Neural cell (in vitro differentiated cells): ENCODE measurements at regions not wholly inside any gene's neighbourhood (a gene's known extent, or its start where the extent isn't known, plus 50 kb on each side); places are given as distances from the start of the nearest gene placed in this dataset.

Experiments used
- H2AFZ ChIP-seq: fragments of 200-600, 300-800 bp; sonication (generic), shearing (Covaris generic); 2 replicates; pipeline ENCODE4 v1.6.0; 2014; ENCODE audit warnings: low read depth, mild to moderate bottlenecking, antibody characterized with exemption, low read length, moderate library complexity
- H3F3A ChIP-seq: fragments of 200-600 bp; shearing (Covaris generic); 2 replicates; pipeline ENCODE4 v1.6.1; 2016; ENCODE audit warnings: mild to moderate bottlenecking, moderate library complexity, mixed read lengths, antibody characterized with exemption, low read length; ENCODE audit not compliant: insufficient read depth, poor library complexity, severe bottlenecking
- H3K27ac ChIP-seq: fragments of 200-600, 300-800 bp; sonication (generic), shearing (Covaris generic); 2 replicates; pipeline ENCODE4 v1.5.1; 2014; ENCODE audit warnings: mild to moderate bottlenecking, low read length, moderate library complexity
- H3K27me3 ChIP-seq: fragments of 300-800, 200-600 bp; sonication (generic), shearing (Covaris generic); 2 replicates; pipeline ENCODE4 v1.6.0; 2014; ENCODE audit warnings: mild to moderate bottlenecking, low read depth, low read length, moderate library complexity; ENCODE audit not compliant: insufficient read depth
- H3K36me3 ChIP-seq: fragments of 300-800, 200-600 bp; sonication (generic), shearing (Covaris generic); 2 replicates; pipeline ENCODE4 v1.5.1; 2014; ENCODE audit warnings: mild to moderate bottlenecking, antibody characterized with exemption, low read length, moderate library complexity; ENCODE audit not compliant: insufficient read depth
- H3K4me2 ChIP-seq: fragments of 300-800, 200-600 bp; sonication (generic), shearing (Covaris generic); 2 replicates; pipeline ENCODE4 v1.6.0; 2014; ENCODE audit warnings: mild to moderate bottlenecking, low read length
- H3K4me3 ChIP-seq: fragments of 300-800, 200-600 bp; sonication (generic), shearing (Covaris generic); 2 replicates; pipeline ENCODE4 v1.5.1; 2014; ENCODE audit warnings: mild to moderate bottlenecking, low read length, moderate library complexity
- H3K79me2 ChIP-seq: fragments of 200-600 bp; shearing (Covaris generic); replicated peaks from 2 replicates; pipeline ENCODE4 v1.6.0; 2014; ENCODE audit warnings: mild to moderate bottlenecking, low read length, moderate library complexity; ENCODE audit not compliant: insufficient read depth
- H3K9ac ChIP-seq: fragments of 300-800, 200-600 bp; sonication (generic), shearing (Covaris generic); 2 replicates; pipeline ENCODE4 v1.6.1; 2016; ENCODE audit warnings: mild to moderate bottlenecking, low read length, mixed read lengths
- H3K9me2 ChIP-seq: fragments of 200-600 bp; shearing (Covaris generic); 2 replicates; pipeline ENCODE4 v1.6.1; 2016; ENCODE audit warnings: mild to moderate bottlenecking, low read length, mixed read lengths; ENCODE audit not compliant: insufficient read depth
- H3K9me3 ChIP-seq: fragments of 200-600, 300-800 bp; sonication (generic), shearing (Covaris generic); 2 replicates; pipeline ENCODE4 v1.6.1; 2016; ENCODE audit warnings: mild to moderate bottlenecking, mixed run types, low read length, moderate library complexity, mixed read lengths
- H4K20me1 ChIP-seq: fragments of 200-600 bp; shearing (Covaris generic); 2 replicates; pipeline ENCODE4 v1.6.1; 2016; ENCODE audit warnings: mild to moderate bottlenecking, mixed run types; ENCODE audit not compliant: insufficient read depth
- EP300 ChIP-seq: fragments of 450-650 bp; conservative IDR thresholded peaks from 2 replicates; pipeline ENCODE4 v1.6.1; 2014; ENCODE audit warnings: antibody characterized with exemption, mild to moderate bottlenecking, moderate library complexity; ENCODE audit not compliant: poor library complexity, severe bottlenecking
- EZH2 ChIP-seq: fragments of 200-600, 300-800 bp; shearing (Covaris generic), sonication (generic); IDR thresholded peaks from 2 replicates; pipeline ENCODE4 v1.6.1; 2014; ENCODE audit warnings: antibody characterized with exemption, low read length, borderline replicate concordance, mild to moderate bottlenecking; ENCODE audit not compliant: insufficient read depth, poor library complexity, severe bottlenecking
- MXI1 ChIP-seq: fragments of 450-650 bp; conservative IDR thresholded peaks from 2 replicates; pipeline ENCODE4 v1.6.1; 2014; ENCODE audit warnings: antibody characterized with exemption, mild to moderate bottlenecking; ENCODE audit not compliant: poor library complexity, severe bottlenecking
- POLR2AphosphoS5 ChIP-seq: IDR thresholded peaks from 2 replicates; pipeline ENCODE4 v1.6.1; 2012
- RAD21 ChIP-seq: fragments of 450-650 bp; conservative IDR thresholded peaks from 2 replicates; pipeline ENCODE4 v1.6.1; 2014; ENCODE audit warnings: antibody characterized with exemption, mild to moderate bottlenecking, moderate library complexity
- SMC3 ChIP-seq: fragments of 450-650 bp; conservative IDR thresholded peaks from 2 replicates; pipeline ENCODE4 v1.6.1; 2014; ENCODE audit warnings: antibody characterized with exemption, mild to moderate bottlenecking, moderate library complexity; ENCODE audit not compliant: poor library complexity
- TAF1 ChIP-seq: IDR thresholded peaks from 2 replicates; pipeline ENCODE4 v1.6.1; 2012; ENCODE audit warnings: low read depth
- TF ChIP-seq, protein P1 (sequence below): IDR thresholded peaks from 2 replicates; pipeline ENCODE4 v1.6.1; 2012; ENCODE audit warnings: borderline replicate concordance
- TF ChIP-seq, protein P2 (sequence below): fragments of 450-650 bp; IDR thresholded peaks from 2 replicates; pipeline ENCODE4 v1.5.1; 2014; ENCODE audit warnings: antibody characterized with exemption, mild to moderate bottlenecking, moderate library complexity; ENCODE audit not compliant: poor library complexity, severe bottlenecking

DNA sequence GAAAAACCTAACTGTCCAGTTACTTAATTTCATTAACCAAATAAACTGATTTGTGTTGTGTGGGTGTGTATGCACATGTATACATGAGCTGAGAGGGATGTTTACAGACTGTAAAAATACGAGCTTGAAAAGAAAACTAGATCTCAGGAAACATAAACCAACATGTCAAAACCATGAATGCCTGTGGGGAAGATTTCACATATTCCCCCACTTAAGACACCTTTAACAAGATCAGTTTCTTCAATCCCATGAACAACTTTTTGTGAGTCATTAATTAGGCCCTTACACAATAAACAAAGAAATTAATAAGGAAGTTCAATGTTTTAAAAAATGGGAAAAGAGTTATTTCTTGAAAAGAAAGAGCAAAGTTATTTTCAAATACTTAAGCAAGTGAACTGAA lies 170.8 kb downstream of the ZNF674 start:
- Histone ChIP-seq H4K20me1 (no peaks in the 10 kb centered on the region), H3K9ac (no peak overlapping the region), H3K27me3 (no peaks in the 10 kb centered on the region), H3F3A (no peaks in the 10 kb centered on the region), H3K27ac (no peak overlapping the region), H3K4me2 (no peak overlapping the region), H2AFZ (no peak overlapping the region), H3K9me3 (no peaks in the 10 kb centered on the region), H3K36me3 (no peaks in the 10 kb centered on the region), H3K79me2 (no peaks in the 10 kb centered on the region), H3K9me2 (no peaks in the 10 kb centered on the region), H3K4me3 (no peak overlapping the region)
- TF ChIP-seq, protein P1, sequence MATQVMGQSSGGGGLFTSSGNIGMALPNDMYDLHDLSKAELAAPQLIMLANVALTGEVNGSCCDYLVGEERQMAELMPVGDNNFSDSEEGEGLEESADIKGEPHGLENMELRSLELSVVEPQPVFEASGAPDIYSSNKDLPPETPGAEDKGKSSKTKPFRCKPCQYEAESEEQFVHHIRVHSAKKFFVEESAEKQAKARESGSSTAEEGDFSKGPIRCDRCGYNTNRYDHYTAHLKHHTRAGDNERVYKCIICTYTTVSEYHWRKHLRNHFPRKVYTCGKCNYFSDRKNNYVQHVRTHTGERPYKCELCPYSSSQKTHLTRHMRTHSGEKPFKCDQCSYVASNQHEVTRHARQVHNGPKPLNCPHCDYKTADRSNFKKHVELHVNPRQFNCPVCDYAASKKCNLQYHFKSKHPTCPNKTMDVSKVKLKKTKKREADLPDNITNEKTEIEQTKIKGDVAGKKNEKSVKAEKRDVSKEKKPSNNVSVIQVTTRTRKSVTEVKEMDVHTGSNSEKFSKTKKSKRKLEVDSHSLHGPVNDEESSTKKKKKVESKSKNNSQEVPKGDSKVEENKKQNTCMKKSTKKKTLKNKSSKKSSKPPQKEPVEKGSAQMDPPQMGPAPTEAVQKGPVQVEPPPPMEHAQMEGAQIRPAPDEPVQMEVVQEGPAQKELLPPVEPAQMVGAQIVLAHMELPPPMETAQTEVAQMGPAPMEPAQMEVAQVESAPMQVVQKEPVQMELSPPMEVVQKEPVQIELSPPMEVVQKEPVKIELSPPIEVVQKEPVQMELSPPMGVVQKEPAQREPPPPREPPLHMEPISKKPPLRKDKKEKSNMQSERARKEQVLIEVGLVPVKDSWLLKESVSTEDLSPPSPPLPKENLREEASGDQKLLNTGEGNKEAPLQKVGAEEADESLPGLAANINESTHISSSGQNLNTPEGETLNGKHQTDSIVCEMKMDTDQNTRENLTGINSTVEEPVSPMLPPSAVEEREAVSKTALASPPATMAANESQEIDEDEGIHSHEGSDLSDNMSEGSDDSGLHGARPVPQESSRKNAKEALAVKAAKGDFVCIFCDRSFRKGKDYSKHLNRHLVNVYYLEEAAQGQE, result no peak
- no peak for TF ChIP-seq MXI1
- TF ChIP-seq POLR2AphosphoS5, result no peak
- no peak for TF ChIP-seq EP300
- no peak for TF ChIP-seq RAD21
- TF ChIP-seq EZH2, result no peak
- TF ChIP-seq, protein P2, sequence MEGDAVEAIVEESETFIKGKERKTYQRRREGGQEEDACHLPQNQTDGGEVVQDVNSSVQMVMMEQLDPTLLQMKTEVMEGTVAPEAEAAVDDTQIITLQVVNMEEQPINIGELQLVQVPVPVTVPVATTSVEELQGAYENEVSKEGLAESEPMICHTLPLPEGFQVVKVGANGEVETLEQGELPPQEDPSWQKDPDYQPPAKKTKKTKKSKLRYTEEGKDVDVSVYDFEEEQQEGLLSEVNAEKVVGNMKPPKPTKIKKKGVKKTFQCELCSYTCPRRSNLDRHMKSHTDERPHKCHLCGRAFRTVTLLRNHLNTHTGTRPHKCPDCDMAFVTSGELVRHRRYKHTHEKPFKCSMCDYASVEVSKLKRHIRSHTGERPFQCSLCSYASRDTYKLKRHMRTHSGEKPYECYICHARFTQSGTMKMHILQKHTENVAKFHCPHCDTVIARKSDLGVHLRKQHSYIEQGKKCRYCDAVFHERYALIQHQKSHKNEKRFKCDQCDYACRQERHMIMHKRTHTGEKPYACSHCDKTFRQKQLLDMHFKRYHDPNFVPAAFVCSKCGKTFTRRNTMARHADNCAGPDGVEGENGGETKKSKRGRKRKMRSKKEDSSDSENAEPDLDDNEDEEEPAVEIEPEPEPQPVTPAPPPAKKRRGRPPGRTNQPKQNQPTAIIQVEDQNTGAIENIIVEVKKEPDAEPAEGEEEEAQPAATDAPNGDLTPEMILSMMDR, result no peak
- no peak for TF ChIP-seq TAF1
- no peak for TF ChIP-seq SMC3

DNA sequence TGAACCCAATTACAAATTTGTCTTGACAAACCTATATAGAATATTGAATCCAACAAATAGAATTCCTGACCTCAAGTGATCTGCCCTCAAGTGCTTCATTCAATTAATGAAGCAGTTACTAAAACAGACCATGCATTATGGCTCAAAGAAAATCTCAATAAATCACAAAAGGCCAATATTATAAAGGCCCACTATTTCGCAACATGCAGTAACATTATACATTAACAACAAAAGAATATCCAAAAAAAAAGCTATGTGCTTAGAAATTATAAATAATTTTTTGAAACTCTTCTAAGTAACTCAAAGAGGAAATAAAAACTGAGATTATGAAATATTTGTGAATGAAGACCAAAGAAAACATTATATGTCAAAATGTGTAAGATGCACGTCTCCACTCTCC lies 177.7 kb downstream of the ZNF674 start:
- no peaks in the 10 kb centered on the region for H3K9me3 ChIP-seq
- no peak for TF ChIP-seq TAF1
- no peak for TF ChIP-seq SMC3
- TF ChIP-seq MXI1, result no peak
- TF ChIP-seq POLR2AphosphoS5, result no peak
- no peak for TF ChIP-seq EZH2
- TF ChIP-seq RAD21, result no peak
- TF ChIP-seq, protein P2, result no peak
- TF ChIP-seq, protein P1, result no peak
- no peak for TF ChIP-seq EP300
- H3K79me2 ChIP-seq, result no peaks in the 10 kb centered on the region
- H3K27ac ChIP-seq, result no peak overlapping the region
- H3K4me2 ChIP-seq, result no peak overlapping the region
- H4K20me1 ChIP-seq, result no peaks in the 10 kb centered on the region
- H3K9ac ChIP-seq, result no peak overlapping the region
- H3F3A ChIP-seq, result no peaks in the 10 kb centered on the region
- no peaks in the 10 kb centered on the region for H3K9me2 ChIP-seq
- H2AFZ ChIP-seq, result no peak overlapping the region
- H3K36me3 ChIP-seq, result no peaks in the 10 kb centered on the region
- H3K4me3 ChIP-seq, result no peak overlapping the region
- H3K27me3 ChIP-seq, result no peaks in the 10 kb centered on the region
